GM12878 (cell line): ENCODE measurements at regions not wholly inside any gene's neighbourhood (a gene's known extent, or its start where the extent isn't known, plus 50 kb on each side); places are given as distances from the start of the nearest gene placed in this dataset.

ENCODE experiments used
- ATF3 ChIP-seq: IDR thresholded peaks from 2 replicates; pipeline ENCODE4 v1.6.1; 2011; ENCODE audit warnings: low read depth, mild to moderate bottlenecking, low read length, moderate library complexity, borderline replicate concordance; ENCODE audit errors: extremely low read depth
- CEBPB ChIP-seq, 2 experiments: fragments of 150-350 bp in 1 of 2; IDR thresholded peaks; 2 replicates each; pipeline ENCODE4 v1.6.1; 2012 to 2014; ENCODE audit warnings: low read depth in 2 of 2, low read length in 2 of 2, borderline replicate concordance in 1 of 2, inconsistent platforms in 1 of 2
- CTCF ChIP-seq, 3 experiments: IDR thresholded peaks in 2 of 3; conservative IDR thresholded peaks in 1 of 3; 2 replicates each; pipeline ENCODE4 v1.5.1; 2011; ENCODE audit warnings: low read depth in 3 of 3, low read length in 3 of 3, mild to moderate bottlenecking in 3 of 3, control low read depth in 2 of 3, moderate library complexity in 2 of 3, inconsistent platforms in 1 of 3, mixed read lengths in 1 of 3; ENCODE audit not compliant: control insufficient read depth in 2 of 3, insufficient read depth in 1 of 3; ENCODE audit errors: extremely low read depth in 1 of 3
- EGR1 ChIP-seq, 2 experiments: IDR thresholded peaks; 1 replicate in 1 of 2; 2 replicates in 1 of 2; pipeline ENCODE4 v1.6.1; 2011 to 2012; ENCODE audit warnings: low read depth in 2 of 2, low read length in 2 of 2, borderline replicate concordance in 1 of 2, mild to moderate bottlenecking in 1 of 2, moderate library complexity in 1 of 2
- ESRRA ChIP-seq: IDR thresholded peaks from 2 replicates; pipeline ENCODE4 v1.6.1; 2012; ENCODE audit warnings: mild to moderate bottlenecking, low read length, improper control_type of control experiment
- FOXM1 ChIP-seq: IDR thresholded peaks from 2 replicates; pipeline ENCODE4 v1.6.1; 2012; ENCODE audit warnings: low read depth, mild to moderate bottlenecking, inconsistent platforms, low read length, moderate library complexity
- HDAC6 ChIP-seq: fragments of 200-600 bp; sonication (generic); IDR thresholded peaks from one replicate; pipeline ENCODE4 v1.8.0; 2017; ENCODE audit warnings: antibody characterized with exemption; ENCODE audit not compliant: unreplicated experiment
- IKZF1 ChIP-seq: fragments of 450-650 bp; conservative IDR thresholded peaks from 2 replicates; pipeline ENCODE4 v1.6.1; 2017; ENCODE audit warnings: antibody characterized with exemption, mild to moderate bottlenecking
- MAX ChIP-seq: IDR thresholded peaks from 2 replicates; pipeline ENCODE4 v1.6.1; 2012; ENCODE audit warnings: low read depth, low read length, improper control_type of control experiment
- MTA2 ChIP-seq: fragments of 450-650 bp; IDR thresholded peaks from 2 replicates; pipeline ENCODE4 v1.6.1; 2016; ENCODE audit warnings: low read depth, mild to moderate bottlenecking, moderate library complexity
- MTA3 ChIP-seq: IDR thresholded peaks from 2 replicates; pipeline ENCODE4 v1.6.1; 2012; ENCODE audit warnings: low read length, inconsistent platforms, borderline replicate concordance
- NBN ChIP-seq: fragments of 450-650 bp; IDR thresholded peaks from 2 replicates; pipeline ENCODE4 v1.6.1; 2016
- REST ChIP-seq: IDR thresholded peaks from 2 replicates; pipeline ENCODE4 v1.6.1; 2012; ENCODE audit warnings: mild to moderate bottlenecking, low read depth, low read length
- RUNX3 ChIP-seq: IDR thresholded peaks from 2 replicates; pipeline ENCODE4 v1.6.1; 2012; ENCODE audit warnings: low read length, inconsistent platforms
- ZBTB40 ChIP-seq: fragments of 450-650 bp; IDR thresholded peaks from 2 replicates; pipeline ENCODE4 v1.6.1; 2016; ENCODE audit warnings: mild to moderate bottlenecking, moderate library complexity, borderline replicate concordance
- TF ChIP-seq, protein P1 (sequence below): fragments of 450-650 bp; IDR thresholded peaks from 2 replicates; pipeline ENCODE4 v1.6.1; 2017; ENCODE audit warnings: mild to moderate bottlenecking

DNA sequence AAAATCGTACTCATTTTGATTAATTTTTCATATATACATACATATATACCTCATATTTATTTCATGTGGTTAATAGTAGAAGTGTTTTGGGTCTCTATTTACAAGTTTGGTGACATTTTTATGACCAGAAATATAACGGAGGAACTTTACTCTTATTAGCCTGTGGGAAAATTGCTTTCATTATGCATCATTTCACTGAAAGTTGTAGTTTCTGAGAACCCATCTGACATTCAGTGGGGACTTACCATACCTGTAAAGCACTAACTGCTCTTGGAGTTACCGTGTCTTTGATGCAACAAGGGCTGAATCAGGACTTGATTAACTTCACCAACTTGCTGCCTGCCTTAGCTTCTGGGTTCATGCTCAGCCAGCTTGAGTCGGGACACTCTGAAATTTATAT is 49.9 kb upstream of the ITPKB start (continued):
- TF ChIP-seq ZBTB40, result no peak
- TF ChIP-seq FOXM1, result peak; percentile 22; the same call in 1 of the 2 replicates
- TF ChIP-seq CEBPB (IDR thresholded peaks at IDR 0.05; ENCODE audit: borderline replicate concordance in 1 of 2, low read depth in 2 of 2, low read length in 2 of 2), result no peak
- no peak for TF ChIP-seq REST
- no peak for TF ChIP-seq EGR1 (IDR thresholded peaks at IDR 0.05; ENCODE audit: borderline replicate concordance in 1 of 2, low read depth in 2 of 2, low read length in 2 of 2)
- TF ChIP-seq MTA3, result no peak
- TF ChIP-seq CTCF (IDR thresholded peaks at IDR 0.05 in 2 of 3, conservative IDR thresholded peaks at IDR 0.05 in 1 of 3; ENCODE audit: control insufficient read depth in 2 of 3, extremely low read depth in 1 of 3, insufficient read depth in 1 of 3, low read depth in 3 of 3, low read length in 3 of 3), result no peak
- no peak for TF ChIP-seq ESRRA
- no peak for TF ChIP-seq IKZF1
- TF ChIP-seq ATF3, result no peak
- TF ChIP-seq HDAC6, result no peak
- TF ChIP-seq MTA2, result peak; percentile 69; the same call in 1 of the 2 replicates
- no peak for TF ChIP-seq NBN
- TF ChIP-seq, protein P1, sequence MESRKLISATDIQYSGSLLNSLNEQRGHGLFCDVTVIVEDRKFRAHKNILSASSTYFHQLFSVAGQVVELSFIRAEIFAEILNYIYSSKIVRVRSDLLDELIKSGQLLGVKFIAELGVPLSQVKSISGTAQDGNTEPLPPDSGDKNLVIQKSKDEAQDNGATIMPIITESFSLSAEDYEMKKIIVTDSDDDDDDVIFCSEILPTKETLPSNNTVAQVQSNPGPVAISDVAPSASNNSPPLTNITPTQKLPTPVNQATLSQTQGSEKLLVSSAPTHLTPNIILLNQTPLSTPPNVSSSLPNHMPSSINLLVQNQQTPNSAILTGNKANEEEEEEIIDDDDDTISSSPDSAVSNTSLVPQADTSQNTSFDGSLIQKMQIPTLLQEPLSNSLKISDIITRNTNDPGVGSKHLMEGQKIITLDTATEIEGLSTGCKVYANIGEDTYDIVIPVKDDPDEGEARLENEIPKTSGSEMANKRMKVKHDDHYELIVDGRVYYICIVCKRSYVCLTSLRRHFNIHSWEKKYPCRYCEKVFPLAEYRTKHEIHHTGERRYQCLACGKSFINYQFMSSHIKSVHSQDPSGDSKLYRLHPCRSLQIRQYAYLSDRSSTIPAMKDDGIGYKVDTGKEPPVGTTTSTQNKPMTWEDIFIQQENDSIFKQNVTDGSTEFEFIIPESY, result no peak
- no peak for TF ChIP-seq MAX
- peak; percentile 63; the same call in 1 of the 2 replicates for TF ChIP-seq RUNX3
